HG03103 (cell line): ENCODE measurements at regions not wholly inside any gene's neighbourhood (a gene's known extent, or its start where the extent isn't known, plus 50 kb on each side); places are given as distances from the start of the nearest gene placed in this dataset.

Experiments used
- ATAC-seq: cut with Tn5 transposase; IDR thresholded peaks from one replicate; pipeline ENCODE4 v1.9.1; 2021; ENCODE audit warnings: low read depth; ENCODE audit not compliant: unreplicated experiment

GRCh38 chr15:39156166-39156565, 424.7 kb upstream of the THBS1 start:
- ATAC-seq: no peak

GRCh38 chr15:39156646-39157250, 424.1 kb upstream of the THBS1 start:
- ATAC-seq: no peak

GRCh38 chr15:39157882-39158281, 423.0 kb upstream of the THBS1 start:
- ATAC-seq: no peak

- ATAC-seq: no peak
Observed at GRCh38 chr15:39159833-39160232, 421.0 kb upstream of the THBS1 start.

GRCh38 chr15:39161096-39161495, 419.8 kb upstream of the THBS1 start:
- ATAC-seq: no peak

GRCh38 chr15:39165020-39165706, 415.7 kb upstream of the THBS1 start:
- no peak for ATAC-seq

- ATAC-seq: no peak
Observed at GRCh38 chr15:39167164-39168058, 413.5 kb upstream of the THBS1 start.

GRCh38 chr15:39171944-39172368, 408.9 kb upstream of the THBS1 start:
- ATAC-seq: no peak

GRCh38 chr15:39172380-39173281, 408.2 kb upstream of the THBS1 start:
- ATAC-seq: no peak

GRCh38 chr15:39173426-39173825, 407.5 kb upstream of the THBS1 start:
- ATAC-seq: no peak

- no peak for ATAC-seq
Observed at GRCh38 chr15:39174332-39174731, 406.5 kb upstream of the THBS1 start.

GRCh38 chr15:39176030-39176429, 404.8 kb upstream of the THBS1 start:
- ATAC-seq: no peak

GRCh38 chr15:39177561-39177960, 403.3 kb upstream of the THBS1 start:
- ATAC-seq: no peak

- no peak for ATAC-seq
Observed at GRCh38 chr15:39180030-39180429, 400.8 kb upstream of the THBS1 start.

- ATAC-seq: no peak
Observed at GRCh38 chr15:39180483-39180933, 400.4 kb upstream of the THBS1 start.

- ATAC-seq: no peak
Observed at GRCh38 chr15:39181056-39181747, 399.7 kb upstream of the THBS1 start.

- no peak for ATAC-seq
Observed at GRCh38 chr15:39181940-39182339, 398.9 kb upstream of the THBS1 start.

- ATAC-seq: no peak
Observed at GRCh38 chr15:39183164-39183881, 397.6 kb upstream of the THBS1 start.
